ENCODE measurements at regions not wholly inside any gene's neighbourhood (a gene's known extent, or its start where the extent isn't known, plus 50 kb on each side); places are given as distances from the start of the nearest gene placed in this dataset.

GRCh38 chr11:15589070-15589626 is 474.4 kb downstream of the INSC start:
- DNase-seq: no peak

GRCh38 chr11:15590132-15590531 is 475.4 kb downstream of the INSC start:
- no peak for DNase-seq

- no peak for DNase-seq
These were observed 476.4 kb downstream of the INSC start for GRCh38 chr11:15591112-15591537.

- DNase-seq: no peak
These were observed 479.9 kb downstream of the INSC start for GRCh38 chr11:15594607-15595006.

GRCh38 chr11:15599376-15599775 is 484.7 kb downstream of the INSC start:
- DNase-seq: no peak

GRCh38 chr11:15602047-15602446 is 487.3 kb downstream of the INSC start:
- DNase-seq: no peak

GRCh38 chr11:15602785-15603567 is 488.3 kb downstream of the INSC start:
- DNase-seq: no peak

GRCh38 chr11:15605094-15605493 is 490.4 kb downstream of the INSC start:
- no peak for DNase-seq

GRCh38 chr11:15607361-15608036 is 492.8 kb downstream of the INSC start:
- DNase-seq: no peak

- no peak for DNase-seq
These were observed 494.7 kb downstream of the INSC start for GRCh38 chr11:15609445-15609844.

- DNase-seq: no peak
These were observed 496.2 kb downstream of the INSC start for GRCh38 chr11:15610881-15611280.

- DNase-seq: no peak
These were observed 498.5 kb downstream of the INSC start for GRCh38 chr11:15613251-15613650.

GRCh38 chr11:15613789-15614188 is 499.1 kb downstream of the INSC start:
- no peak for DNase-seq

- no peak for DNase-seq
These were observed 500.8 kb downstream of the INSC start for GRCh38 chr11:15615398-15616096.

GRCh38 chr11:15616130-15617105 is 501.7 kb downstream of the INSC start:
- DNase-seq: no peak

- DNase-seq: no peak
These were observed 502.4 kb downstream of the INSC start for GRCh38 chr11:15617126-15617525.

GRCh38 chr11:15618583-15619032 is 503.9 kb downstream of the INSC start:
- no peak for DNase-seq

- no peak for DNase-seq
These were observed 506.8 kb downstream of the INSC start for GRCh38 chr11:15621565-15621964.

- DNase-seq: no peak
These were observed 507.6 kb downstream of the INSC start for GRCh38 chr11:15622231-15622890.

- DNase-seq: no peak
These were observed 510.0 kb downstream of the INSC start for GRCh38 chr11:15624701-15625100.

GRCh38 chr11:15625691-15626090 is 511.0 kb downstream of the INSC start:
- no peak for DNase-seq

GRCh38 chr11:15627560-15627959 is 512.8 kb downstream of the INSC start:
- no peak for DNase-seq
